T-cell (primary cell): ENCODE measurements at regions not wholly inside any gene's neighbourhood (a gene's known extent, or its start where the extent isn't known, plus 50 kb on each side); places are given as distances from the start of the nearest gene placed in this dataset.
"Not testable (repeated sequence)": the region's sequence is repeated elsewhere in the genome, so short reads cannot be mapped to it uniquely, and the experiment has no call there.

Experiments used
- ATAC-seq, 4 experiments: fragments of 200-7000 bp in 3 of 4; fragments of 150-1000 bp in 1 of 4; cut with Tn5 transposase; replicated peaks in 1 of 4; 1 replicate in 3 of 4; 2 replicates in 1 of 4; pipeline ENCODE4 v1.10.0; 2021; ENCODE audit warnings: moderate library complexity in 3 of 4, mild to moderate bottlenecking in 2 of 4, moderate number of reproducible peaks in 1 of 4
- CTCF ChIA-PET, 2 donors: fragments of 300-600 bp; sonication (Branson Sonifier 250); formaldehyde crosslinking; loops; one replicate each; lab custom pipeline; 2022; ENCODE audit warnings: antibody characterized with exemption in 2 of 2; lab: Charles Lee
- POLR2A ChIA-PET, 2 donors: fragments of 300-600 bp; sonication (Branson Sonifier 250); formaldehyde crosslinking; loops; one replicate each; lab custom pipeline; 2022; ENCODE audit warnings: antibody characterized with exemption in 2 of 2; lab: Charles Lee
- DNase-seq, 35 experiments: peaks; one replicate each; pipeline versions ENCODE4 v3.0.0 to v3.0.0-alpha.2; 2013 to 2023
- H3K27ac ChIP-seq: one replicate; pipeline ENCODE4 v1.5.1; 2013; ENCODE audit warnings: low read length
- H3K27me3 ChIP-seq, 2 experiments: replicated peaks in 1 of 2; 1 replicate in 1 of 2; 2 replicates in 1 of 2; pipeline versions ENCODE4 v1.6.1 to v1.7.0; 2013; ENCODE audit warnings: low read length in 1 of 2, mixed read lengths in 1 of 2; ENCODE audit not compliant: control insufficient read depth in 2 of 2, insufficient read depth in 2 of 2; ENCODE audit errors: extremely low read depth in 1 of 2
- H3K36me3 ChIP-seq, 2 donors: 1 replicate in 1 of 2; 2 replicates in 1 of 2; pipeline versions ENCODE4 v1.6.1 to v1.7.0; 2013; ENCODE audit warnings: low read length in 1 of 2; ENCODE audit not compliant: control insufficient read depth in 2 of 2, insufficient read depth in 1 of 2; ENCODE audit errors: extremely low read depth in 1 of 2
- H3K4me1 ChIP-seq, 2 experiments: 1 replicate in 1 of 2; 2 replicates in 1 of 2; pipeline versions ENCODE4 v1.6.1 to v1.7.0; 2013; ENCODE audit warnings: low read length in 2 of 2, mixed read lengths in 1 of 2; ENCODE audit not compliant: insufficient read depth in 2 of 2, control insufficient read depth in 1 of 2; ENCODE audit errors: extremely low read depth in 1 of 2
- H3K4me3 ChIP-seq, 2 donors: 1 replicate in 1 of 2; 2 replicates in 1 of 2; pipeline versions ENCODE4 v1.5.1 to v1.7.0; 2013; ENCODE audit warnings: mild to moderate bottlenecking in 2 of 2, low read length in 1 of 2, moderate library complexity in 1 of 2; ENCODE audit not compliant: control insufficient read depth in 1 of 2; ENCODE audit errors: extremely low read depth in 1 of 2
- H3K9me3 ChIP-seq: 2 replicates; pipeline ENCODE4 v1.7.0; 2013
- H3K27ac Mint-ChIP-seq, 2 donors: one replicate each; pipeline ENCODE4 v1.8.0; 2020 to 2021; ENCODE audit warnings: mild to moderate bottlenecking in 2 of 2, mixed read lengths in 2 of 2
- H3K27me3 Mint-ChIP-seq, 2 donors: one replicate each; pipeline ENCODE4 v1.8.0; 2021 to 2022; ENCODE audit warnings: mixed read lengths in 2 of 2
- H3K36me3 Mint-ChIP-seq: one replicate; pipeline ENCODE4 v1.8.0; 2021; ENCODE audit warnings: mixed read lengths
- H3K4me1 Mint-ChIP-seq, 3 donors: one replicate each; pipeline ENCODE4 v1.8.0; 2020 to 2022; ENCODE audit warnings: mixed read lengths in 3 of 3, mild to moderate bottlenecking in 1 of 3
- H3K4me3 Mint-ChIP-seq, 3 donors: one replicate each; pipeline ENCODE4 v1.8.0; 2020 to 2022; ENCODE audit warnings: mild to moderate bottlenecking in 3 of 3, mixed read lengths in 3 of 3, moderate library complexity in 3 of 3
- H3K9me3 Mint-ChIP-seq, 3 donors: one replicate each; pipeline ENCODE4 v1.8.0; 2020 to 2022; ENCODE audit warnings: mixed read lengths in 3 of 3
- WGBS: methylation state at CpG from one replicate; pipeline ENCODE4 v1.1.5; 2013; ENCODE audit warnings: missing lambda C conversion rate; ENCODE audit not compliant: insufficient coverage; 5-methylcytosine and 5-hydroxymethylcytosine counted together

GRCh38 chr3:30455112-30455511, 151.3 kb upstream of the TGFBR2 start:
- no CpG with 5 or more reads among the region's 4 CpGs for WGBS
- not testable (repeated sequence) for ATAC-seq, H3K36me3 ChIP-seq, H3K27me3 ChIP-seq, H3K27me3 Mint-ChIP-seq, H3K4me3 ChIP-seq, H3K9me3 ChIP-seq, H3K4me1 ChIP-seq, H3K27ac ChIP-seq, H3K4me3 Mint-ChIP-seq, DNase-seq, H3K36me3 Mint-ChIP-seq, H3K27ac Mint-ChIP-seq
- H3K9me3 Mint-ChIP-seq, result peaks cover 3 to 16% (median 10%) of the 10 kb centered on the region in 3 donors
- H3K4me1 Mint-ChIP-seq, result peaks cover 4 to 22% (median 21%) of the 10 kb centered on the region in 3 donors
- ChIA-PET POLR2A (interaction anchor here in 1 of 2 donors (0.7 to 1.1 kb wide), 2 partner anchors 12 to 287 kb away, joined by 3 to 4 read pairs; no protein-coding TSS in a partner anchor), CTCF (interaction anchor here in 1 of 2 donors (0.6 to 1.1 kb wide), 2 partner anchors 19 to 731 kb away, joined by 3 read pairs; no protein-coding TSS in a partner anchor)

- 80% methylated on average over 1 of the region's 3 CpGs for WGBS
- peaks cover 3 to 16% (median 10%) of the 10 kb centered on the region in 3 donors for H3K9me3 Mint-ChIP-seq
- Histone ChIP-seq H3K27ac (no peak overlapping the region), H3K4me1 (no peaks in the 10 kb centered on the region), H3K27me3 (no peaks in the 10 kb centered on the region), H3K36me3 (no peaks in the 10 kb centered on the region), H3K4me3 (no peak overlapping the region), H3K9me3 (no peaks in the 10 kb centered on the region)
- no peaks in the 10 kb centered on the region for H3K27me3 Mint-ChIP-seq
- no peak for ATAC-seq
- DNase-seq, result no peak
- CTCF ChIA-PET, result interaction anchor here (0.6 to 1.5 kb wide), 3 partner anchors 414 to 731 kb away, joined by 3 to 4 read pairs (median 4); no protein-coding TSS in a partner anchor
- H3K27ac Mint-ChIP-seq, result no peak overlapping the region
- POLR2A ChIA-PET, result interaction anchor here (0.6 to 1.1 kb wide), 2 partner anchors 8 to 11 kb away, joined by 4 read pairs; no protein-coding TSS in a partner anchor
- H3K36me3 Mint-ChIP-seq, result no peaks in the 10 kb centered on the region
- H3K4me1 Mint-ChIP-seq, result peaks cover 4 to 22% (median 21%) of the 10 kb centered on the region in 3 donors
- peak overlapping the region in 1 of 3 donors; percentile 29 for H3K4me3 Mint-ChIP-seq
Observed at GRCh38 chr3:30455840-30456239, 150.6 kb upstream of the TGFBR2 start.

DNA sequence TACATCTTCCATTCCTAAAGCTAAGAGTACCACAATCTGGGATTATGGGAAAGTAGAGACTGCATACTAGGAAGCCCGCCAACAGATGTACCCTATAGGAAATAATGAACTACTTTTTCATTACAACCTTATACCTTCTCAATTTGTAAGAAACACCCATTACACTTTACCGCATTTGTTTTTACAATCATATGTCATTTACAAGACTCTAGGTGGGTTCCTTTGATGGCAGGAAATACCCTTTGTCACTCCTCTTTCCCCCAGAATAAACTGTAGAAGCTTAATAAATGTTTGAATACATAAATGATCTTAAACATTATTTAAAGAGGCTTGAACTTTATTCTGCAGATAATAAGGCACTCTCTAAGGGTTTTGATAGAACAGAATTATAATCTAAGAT, 150.1 kb upstream of the TGFBR2 start:
- Histone ChIP-seq H3K36me3 (no peaks in the 10 kb centered on the region), H3K27ac (no peak overlapping the region), H3K4me3 (no peak overlapping the region), H3K9me3 (no peaks in the 10 kb centered on the region), H3K27me3 (no peaks in the 10 kb centered on the region), H3K4me1 (no peaks in the 10 kb centered on the region)
- peaks cover 3 to 16% (median 10%) of the 10 kb centered on the region in 3 donors for H3K9me3 Mint-ChIP-seq
- CTCF ChIA-PET, result interaction anchor here (0.6 to 1.5 kb wide), 5 partner anchors 9 to 575 kb away, joined by 3 to 6 read pairs (median 4); no protein-coding TSS in a partner anchor
- H3K27me3 Mint-ChIP-seq, result no peaks in the 10 kb centered on the region
- POLR2A ChIA-PET, result interaction anchor here (0.6 to 1.1 kb wide), 3 partner anchors 8 to 11 kb away, joined by 4 to 5 read pairs (median 4); no protein-coding TSS in a partner anchor
- no CpG with 5 or more reads among the region's 2 CpGs for WGBS
- H3K4me3 Mint-ChIP-seq, result peak overlapping the region in 1 of 3 donors; percentile 29
- H3K36me3 Mint-ChIP-seq, result no peaks in the 10 kb centered on the region
- DNase-seq (peak in 1 of 35 experiments; percentile 7), ATAC-seq (peak in 2 of 4 experiments; percentile 46 to 48)
- peaks cover 4 to 22% (median 21%) of the 10 kb centered on the region in 3 donors for H3K4me1 Mint-ChIP-seq
- H3K27ac Mint-ChIP-seq, result no peak overlapping the region

- Histone ChIP-seq H3K36me3 (no peaks in the 10 kb centered on the region), H3K4me1 (no peaks in the 10 kb centered on the region), H3K9me3 (no peaks in the 10 kb centered on the region), H3K27ac (no peak overlapping the region), H3K4me3 (no peak overlapping the region), H3K27me3 (no peaks in the 10 kb centered on the region)
- Mint-ChIP-seq H3K27me3 (no peaks in the 10 kb centered on the region), H3K27ac (no peak overlapping the region), H3K9me3 (peaks cover 3 to 12% (median 6%) of the 10 kb centered on the region in 3 donors), H3K4me3 (no peak overlapping the region), H3K36me3 (no peaks in the 10 kb centered on the region), H3K4me1 (peaks cover 4 to 24% (median 21%) of the 10 kb centered on the region in 3 donors)
- WGBS, result no CpG with 5 or more reads among the region's 1 CpG
- ATAC-seq (no peak), DNase-seq (no peak)
- ChIA-PET POLR2A (interaction anchor here (0.6 kb wide), 2 partner anchors 32 to 345 kb away, joined by 4 read pairs; no protein-coding TSS in a partner anchor), CTCF (interaction anchor here (0.6 to 1.1 kb wide), 5 partner anchors 9 to 383 kb away, joined by 3 to 5 read pairs (median 4); no protein-coding TSS in a partner anchor)
Observed at GRCh38 chr3:30457081-30457480, 149.3 kb upstream of the TGFBR2 start.

- H3K27me3 Mint-ChIP-seq, result no peaks in the 10 kb centered on the region
- ChIA-PET POLR2A (no interaction called here), CTCF (no interaction called here)
- no peak overlapping the region for H3K27ac Mint-ChIP-seq
- no peaks in the 10 kb centered on the region for H3K27me3 ChIP-seq
- H3K36me3 Mint-ChIP-seq, result no peaks in the 10 kb centered on the region
- DNase-seq (no peak), ATAC-seq (no peak)
- no CpG with 5 or more reads among the region's 1 CpG for WGBS
- peaks cover 4 to 27% (median 21%) of the 10 kb centered on the region in 3 donors for H3K4me1 Mint-ChIP-seq
- H3K4me1 ChIP-seq, result no peaks in the 10 kb centered on the region
- no peaks in the 10 kb centered on the region for H3K36me3 ChIP-seq
- no peak overlapping the region for H3K4me3 Mint-ChIP-seq
- H3K9me3 ChIP-seq, result no peaks in the 10 kb centered on the region
- H3K4me3 ChIP-seq, result no peak overlapping the region
- peaks cover 3 to 12% (median 6%) of the 10 kb centered on the region in 3 donors for H3K9me3 Mint-ChIP-seq
- no peak overlapping the region for H3K27ac ChIP-seq
Observed at GRCh38 chr3:30457726-30458125, 148.7 kb upstream of the TGFBR2 start.

GRCh38 chr3:30458376-30459171, 147.8 kb upstream of the TGFBR2 start:
- Mint-ChIP-seq H3K36me3 (no peaks in the 10 kb centered on the region), H3K27me3 (no peaks in the 10 kb centered on the region), H3K4me3 (no peak overlapping the region), H3K4me1 (peaks cover 4 to 27% (median 21%) of the 10 kb centered on the region in 3 donors), H3K27ac (no peak overlapping the region), H3K9me3 (peaks cover 3 to 12% (median 6%) of the 10 kb centered on the region in 3 donors)
- Histone ChIP-seq H3K9me3 (no peaks in the 10 kb centered on the region), H3K27me3 (no peaks in the 10 kb centered on the region), H3K4me3 (no peak overlapping the region), H3K36me3 (no peaks in the 10 kb centered on the region), H3K4me1 (no peaks in the 10 kb centered on the region), H3K27ac (no peak overlapping the region)
- ChIA-PET POLR2A (no interaction called here), CTCF (no interaction called here)
- no peak for DNase-seq
- 100% methylated on average over 1 of the region's 1 CpG for WGBS
- ATAC-seq, result no peak
